ENCODE measurements at regions not wholly inside any gene's neighbourhood (a gene's known extent, or its start where the extent isn't known, plus 50 kb on each side); places are given as distances from the start of the nearest gene placed in this dataset.

DNA sequence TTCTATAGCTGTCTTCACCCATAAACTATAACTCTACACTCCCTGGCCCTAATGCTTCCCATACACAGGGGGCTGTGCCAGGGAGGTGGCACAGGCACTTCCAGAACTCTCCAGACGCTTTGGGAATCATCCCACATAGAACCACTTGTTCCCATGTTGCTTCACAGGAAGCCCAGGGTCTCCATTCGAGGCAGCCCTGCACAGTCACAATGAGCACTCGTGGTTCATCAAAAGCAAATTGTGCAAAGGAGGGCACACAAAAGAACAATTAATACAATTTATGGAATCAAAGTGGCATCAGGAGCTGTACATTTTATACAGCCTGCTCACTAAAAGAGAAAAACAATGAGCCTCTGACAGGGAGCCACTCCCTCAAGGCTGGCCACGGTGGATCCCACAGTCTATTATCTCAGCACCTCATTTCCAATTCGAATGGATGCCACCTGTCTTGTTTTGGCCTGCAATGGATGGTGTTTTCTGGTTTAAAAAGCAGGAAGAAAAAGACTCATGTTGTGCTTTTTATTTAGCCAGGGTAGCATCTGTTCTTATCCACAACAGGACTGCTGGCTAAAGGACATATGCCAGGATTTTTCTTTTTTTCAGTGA, 354.8 kb downstream of the ENC1 start:
- TF ChIP-seq ZNF202 (tag by site-specific recombination; IDR thresholded peaks at IDR 0.05; ENCODE audit: borderline replicate concordance) (no peak), ZSCAN5A (tag by site-specific recombination; IDR thresholded peaks at IDR 0.05) (no peak), CTCF (tag by site-specific recombination; IDR thresholded peaks at IDR 0.05) (no peak), TCF7L2 (IDR thresholded peaks at IDR 0.05; ENCODE audit: borderline replicate concordance, low read depth, low read length) (no peak)

Data from HEK293 (cell line).